ENCODE measurements at regions not wholly inside any gene's neighbourhood (a gene's known extent, or its start where the extent isn't known, plus 50 kb on each side); places are given as distances from the start of the nearest gene placed in this dataset.

GRCh38 chr13:63364159-63364558 lies 1948.5 kb upstream of the PCDH20 start:
- TF ChIP-seq EZH2 (IDR thresholded peaks at IDR 0.05; ENCODE audit: borderline replicate concordance, low read depth, low read length, severe bottlenecking) (no peak), CTCF (IDR thresholded peaks at IDR 0.05; ENCODE audit: extremely low read depth in 1 of 2, insufficient read depth in 1 of 2, low read depth in 1 of 2, low read length in 2 of 2) (no peak), GATA2 (IDR thresholded peaks at IDR 0.05; ENCODE audit: insufficient read depth, insufficient read length, low read depth, low read length) (no peak), POLR2A (IDR thresholded peaks at IDR 0.05; ENCODE audit: low read depth, low read length) (no peak), MYC (IDR thresholded peaks at IDR 0.05; ENCODE audit: low read depth, low read length) (no peak), JUN (IDR thresholded peaks at IDR 0.05; ENCODE audit: borderline replicate concordance, insufficient read depth, insufficient read length, low read depth) (no peak), POLR2AphosphoS5 (IDR thresholded peaks at IDR 0.05; ENCODE audit: insufficient read depth, low read depth, low read length) (no peak), MAX (IDR thresholded peaks at IDR 0.05; ENCODE audit: insufficient read depth, insufficient read length) (no peak), FOS (IDR thresholded peaks at IDR 0.05; ENCODE audit: borderline replicate concordance, insufficient read depth, low read length) (no peak)

All from endothelial cell of umbilical vein (primary cell).